HG03565 (cell line): ENCODE measurements at regions not wholly inside any gene's neighbourhood (a gene's known extent, or its start where the extent isn't known, plus 50 kb on each side); places are given as distances from the start of the nearest gene placed in this dataset.
"Not testable (repeated sequence)": the region's sequence is repeated elsewhere in the genome, so short reads cannot be mapped to it uniquely, and the experiment has no call there.

Experiments used
- ATAC-seq: cut with Tn5 transposase; IDR thresholded peaks from one replicate; pipeline ENCODE4 v1.9.1; 2021; ENCODE audit warnings: mild to moderate bottlenecking, moderate library complexity; ENCODE audit not compliant: unreplicated experiment

- no peak for ATAC-seq
These were observed 1804.9 kb upstream of the LRRTM1 start for GRCh38 chr2:82109418-82109817.

GRCh38 chr2:82098617-82099016 lies 1794.1 kb upstream of the LRRTM1 start:
- ATAC-seq, result no peak

GRCh38 chr2:82089518-82089917 lies 1785.0 kb upstream of the LRRTM1 start:
- no peak for ATAC-seq

GRCh38 chr2:82084679-82085392 lies 1780.3 kb upstream of the LRRTM1 start:
- ATAC-seq, result no peak

GRCh38 chr2:82075875-82076274 lies 1771.3 kb upstream of the LRRTM1 start:
- ATAC-seq, result no peak

GRCh38 chr2:82062463-82062862 lies 1757.9 kb upstream of the LRRTM1 start:
- ATAC-seq, result no peak

- no peak for ATAC-seq
These were observed 1751.3 kb upstream of the LRRTM1 start for GRCh38 chr2:82055846-82056245.

- no peak for ATAC-seq
These were observed 1739.3 kb upstream of the LRRTM1 start for GRCh38 chr2:82043867-82044266.

- ATAC-seq, result no peak
These were observed 1723.5 kb upstream of the LRRTM1 start for GRCh38 chr2:82027921-82028615.

GRCh38 chr2:82023710-82024109 lies 1719.2 kb upstream of the LRRTM1 start:
- ATAC-seq, result no peak

GRCh38 chr2:82013641-82014040 lies 1709.1 kb upstream of the LRRTM1 start:
- ATAC-seq, result no peak

GRCh38 chr2:82007071-82007664 lies 1702.6 kb upstream of the LRRTM1 start:
- ATAC-seq, result no peak

GRCh38 chr2:82005889-82006288 lies 1701.3 kb upstream of the LRRTM1 start:
- not testable (repeated sequence) for ATAC-seq

GRCh38 chr2:82001614-82002013 lies 1697.1 kb upstream of the LRRTM1 start:
- no peak for ATAC-seq

- ATAC-seq, result no peak
These were observed 1696.1 kb upstream of the LRRTM1 start for GRCh38 chr2:82000606-82001005.

GRCh38 chr2:81996332-81996731 lies 1691.8 kb upstream of the LRRTM1 start:
- no peak for ATAC-seq

- ATAC-seq, result no peak
These were observed 1686.7 kb upstream of the LRRTM1 start for GRCh38 chr2:81991282-81991681.

GRCh38 chr2:81987370-81987769 lies 1682.8 kb upstream of the LRRTM1 start:
- ATAC-seq, result no peak

GRCh38 chr2:81984969-81985637 lies 1680.6 kb upstream of the LRRTM1 start:
- no peak for ATAC-seq

GRCh38 chr2:81981585-81981984 lies 1677.0 kb upstream of the LRRTM1 start:
- no peak for ATAC-seq

GRCh38 chr2:81979086-81979485 lies 1674.5 kb upstream of the LRRTM1 start:
- ATAC-seq, result no peak

GRCh38 chr2:81976998-81977397 lies 1672.4 kb upstream of the LRRTM1 start:
- ATAC-seq, result no peak
